ENCODE measurements at regions not wholly inside any gene's neighbourhood (a gene's known extent, or its start where the extent isn't known, plus 50 kb on each side); places are given as distances from the start of the nearest gene placed in this dataset.

- Histone ChIP-seq H3K4me3 (ENCODE audit: insufficient read depth, low read length) (no peak overlapping the region), H3K9me3 (ENCODE audit: low read depth, low read length) (no peaks in the 10 kb centered on the region), H3K4me2 (ENCODE audit: insufficient read depth, low read length) (no peak overlapping the region), H4K20me1 (ENCODE audit: insufficient read depth, low read length) (no peaks in the 10 kb centered on the region), H3K27me3 (ENCODE audit: insufficient read depth, low read length) (no peaks in the 10 kb centered on the region), H3K36me3 (ENCODE audit: insufficient read depth, low read length) (no peaks in the 10 kb centered on the region), H3K27ac (ENCODE audit: low read depth, low read length) (no peak overlapping the region), H3K4me1 (ENCODE audit: insufficient read depth, low read length) (no peaks in the 10 kb centered on the region), H3K79me2 (ENCODE audit: insufficient read depth, low read length) (no peaks in the 10 kb centered on the region), H2AFZ (ENCODE audit: low read length) (no peak overlapping the region)
- DNase-seq (ENCODE audit: insufficient read length, low spot score, missing footprints): no peak
- TF ChIP-seq CTCF (IDR thresholded peaks at IDR 0.05; ENCODE audit: extremely low read depth, low read depth, low read length): no peak
These were observed 581.5 kb downstream of the RWDD3 start for GRCh38 chr1:95815511-95815910.

- TF ChIP-seq CTCF (IDR thresholded peaks at IDR 0.05; ENCODE audit: extremely low read depth, low read depth, low read length): no peak
- Histone ChIP-seq H3K4me2 (ENCODE audit: insufficient read depth, low read length) (no peak overlapping the region), H3K27ac (ENCODE audit: low read depth, low read length) (no peak overlapping the region), H4K20me1 (ENCODE audit: insufficient read depth, low read length) (no peaks in the 10 kb centered on the region), H3K4me1 (ENCODE audit: insufficient read depth, low read length) (no peaks in the 10 kb centered on the region), H3K27me3 (ENCODE audit: insufficient read depth, low read length) (no peaks in the 10 kb centered on the region), H2AFZ (ENCODE audit: low read length) (no peak overlapping the region), H3K4me3 (ENCODE audit: insufficient read depth, low read length) (no peak overlapping the region), H3K36me3 (ENCODE audit: insufficient read depth, low read length) (no peaks in the 10 kb centered on the region), H3K9me3 (ENCODE audit: low read depth, low read length) (no peaks in the 10 kb centered on the region), H3K79me2 (ENCODE audit: insufficient read depth, low read length) (no peaks in the 10 kb centered on the region)
- no peak for DNase-seq (ENCODE audit: insufficient read length, low spot score, missing footprints)
These were observed 595.5 kb downstream of the RWDD3 start for GRCh38 chr1:95829556-95829955.

- Histone ChIP-seq H4K20me1 (ENCODE audit: insufficient read depth, low read length) (no peaks in the 10 kb centered on the region), H3K79me2 (ENCODE audit: insufficient read depth, low read length) (no peaks in the 10 kb centered on the region), H3K27me3 (ENCODE audit: insufficient read depth, low read length) (no peaks in the 10 kb centered on the region), H3K36me3 (ENCODE audit: insufficient read depth, low read length) (no peaks in the 10 kb centered on the region), H2AFZ (ENCODE audit: low read length) (no peak overlapping the region), H3K9me3 (ENCODE audit: low read depth, low read length) (no peaks in the 10 kb centered on the region), H3K4me1 (ENCODE audit: insufficient read depth, low read length) (no peaks in the 10 kb centered on the region), H3K4me3 (ENCODE audit: insufficient read depth, low read length) (no peak overlapping the region), H3K4me2 (ENCODE audit: insufficient read depth, low read length) (no peak overlapping the region), H3K27ac (ENCODE audit: low read depth, low read length) (no peak overlapping the region)
- no peak for TF ChIP-seq CTCF (IDR thresholded peaks at IDR 0.05; ENCODE audit: extremely low read depth, low read depth, low read length)
- DNase-seq (ENCODE audit: insufficient read length, low spot score, missing footprints): no peak
These were observed 598.4 kb downstream of the RWDD3 start for GRCh38 chr1:95832370-95832769.

- Histone ChIP-seq H3K79me2 (ENCODE audit: insufficient read depth, low read length) (no peaks in the 10 kb centered on the region), H3K4me2 (ENCODE audit: insufficient read depth, low read length) (no peak overlapping the region), H3K4me3 (ENCODE audit: insufficient read depth, low read length) (no peak overlapping the region), H3K36me3 (ENCODE audit: insufficient read depth, low read length) (no peaks in the 10 kb centered on the region), H3K27me3 (ENCODE audit: insufficient read depth, low read length) (no peaks in the 10 kb centered on the region), H3K27ac (ENCODE audit: low read depth, low read length) (no peak overlapping the region), H2AFZ (ENCODE audit: low read length) (no peak overlapping the region), H3K9me3 (ENCODE audit: low read depth, low read length) (no peaks in the 10 kb centered on the region), H3K4me1 (ENCODE audit: insufficient read depth, low read length) (no peaks in the 10 kb centered on the region), H4K20me1 (ENCODE audit: insufficient read depth, low read length) (no peaks in the 10 kb centered on the region)
- DNase-seq (ENCODE audit: insufficient read length, low spot score, missing footprints): no peak
- no peak for TF ChIP-seq CTCF (IDR thresholded peaks at IDR 0.05; ENCODE audit: extremely low read depth, low read depth, low read length)
These were observed 615.4 kb downstream of the RWDD3 start for GRCh38 chr1:95849439-95849838.
